ENCODE measurements at regions not wholly inside any gene's neighbourhood (a gene's known extent, or its start where the extent isn't known, plus 50 kb on each side); places are given as distances from the start of the nearest gene placed in this dataset.
A peak's percentile ranks its signal among the peaks of the same experiment; 100 is the strongest.

DNA sequence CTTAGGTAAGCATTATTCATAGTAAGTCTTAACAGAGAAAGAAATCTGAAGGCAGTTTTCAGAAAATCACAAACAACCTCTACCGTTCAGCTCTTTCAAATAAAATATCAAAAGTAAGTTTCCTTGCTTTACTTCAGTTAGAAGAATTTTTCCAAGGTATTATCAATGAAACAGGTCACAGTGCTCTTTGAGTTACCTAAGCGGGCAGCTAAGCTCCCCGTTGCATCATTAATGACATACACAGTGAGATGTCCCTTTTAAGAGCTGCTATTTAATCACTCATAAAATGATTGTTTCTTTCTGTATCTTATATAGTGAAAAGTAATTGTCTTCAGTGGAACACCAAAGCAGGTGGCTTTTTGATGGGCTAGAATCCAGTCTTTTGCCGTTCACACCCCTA lies 86.2 kb upstream of the PIK3R1 start:
- Histone ChIP-seq H3K4me3 (no peak overlapping the region), H3K4me1 (no peaks in the 10 kb centered on the region), H3K9me3 (no peaks in the 10 kb centered on the region), H3K36me3 (no peaks in the 10 kb centered on the region), H3K27me3 (no peaks in the 10 kb centered on the region), H3K9ac (ENCODE audit: low read depth in 2 of 2, low read length in 2 of 2) (no peak overlapping the region), H3K27ac (no peak overlapping the region)
- TF ChIP-seq, protein P1, sequence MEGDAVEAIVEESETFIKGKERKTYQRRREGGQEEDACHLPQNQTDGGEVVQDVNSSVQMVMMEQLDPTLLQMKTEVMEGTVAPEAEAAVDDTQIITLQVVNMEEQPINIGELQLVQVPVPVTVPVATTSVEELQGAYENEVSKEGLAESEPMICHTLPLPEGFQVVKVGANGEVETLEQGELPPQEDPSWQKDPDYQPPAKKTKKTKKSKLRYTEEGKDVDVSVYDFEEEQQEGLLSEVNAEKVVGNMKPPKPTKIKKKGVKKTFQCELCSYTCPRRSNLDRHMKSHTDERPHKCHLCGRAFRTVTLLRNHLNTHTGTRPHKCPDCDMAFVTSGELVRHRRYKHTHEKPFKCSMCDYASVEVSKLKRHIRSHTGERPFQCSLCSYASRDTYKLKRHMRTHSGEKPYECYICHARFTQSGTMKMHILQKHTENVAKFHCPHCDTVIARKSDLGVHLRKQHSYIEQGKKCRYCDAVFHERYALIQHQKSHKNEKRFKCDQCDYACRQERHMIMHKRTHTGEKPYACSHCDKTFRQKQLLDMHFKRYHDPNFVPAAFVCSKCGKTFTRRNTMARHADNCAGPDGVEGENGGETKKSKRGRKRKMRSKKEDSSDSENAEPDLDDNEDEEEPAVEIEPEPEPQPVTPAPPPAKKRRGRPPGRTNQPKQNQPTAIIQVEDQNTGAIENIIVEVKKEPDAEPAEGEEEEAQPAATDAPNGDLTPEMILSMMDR (IDR thresholded peaks at IDR 0.05): no peak
- DNase-seq: no peak
- intact Hi-C loops (cut with DNase I): no loop called here

DNA sequence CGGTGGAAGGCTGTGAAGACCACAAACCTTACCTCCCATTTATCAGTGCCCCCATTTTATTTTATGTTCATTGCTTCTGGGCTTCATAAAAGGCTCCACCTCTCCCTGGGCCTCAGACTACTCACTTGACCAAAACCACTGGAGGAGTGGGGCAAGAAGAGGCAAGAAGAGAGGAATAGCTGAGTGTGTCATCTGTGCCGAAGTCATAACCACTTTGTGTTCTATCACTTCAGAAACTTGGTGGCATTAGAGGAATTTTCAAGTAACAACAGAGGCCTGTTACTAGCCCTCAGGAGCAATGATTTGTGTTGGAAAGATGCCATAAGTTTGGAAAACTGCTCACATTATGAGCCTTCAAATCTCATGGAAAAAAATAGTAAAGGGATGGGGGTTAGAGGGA lies 88.7 kb upstream of the PIK3R1 start:
- no peaks in the 10 kb centered on the region for H3K36me3 ChIP-seq
- H3K27ac ChIP-seq: no peak overlapping the region
- no peak for DNase-seq
- TF ChIP-seq, protein P1 (IDR thresholded peaks at IDR 0.05): no peak
- H3K9me3 ChIP-seq: no peaks in the 10 kb centered on the region
- no peaks in the 10 kb centered on the region for H3K27me3 ChIP-seq
- H3K4me1 ChIP-seq: no peaks in the 10 kb centered on the region
- no peak overlapping the region for H3K4me3 ChIP-seq
- intact Hi-C loops (cut with DNase I): no loop called here
- H3K9ac ChIP-seq (ENCODE audit: low read depth in 2 of 2, low read length in 2 of 2): no peak overlapping the region

DNA sequence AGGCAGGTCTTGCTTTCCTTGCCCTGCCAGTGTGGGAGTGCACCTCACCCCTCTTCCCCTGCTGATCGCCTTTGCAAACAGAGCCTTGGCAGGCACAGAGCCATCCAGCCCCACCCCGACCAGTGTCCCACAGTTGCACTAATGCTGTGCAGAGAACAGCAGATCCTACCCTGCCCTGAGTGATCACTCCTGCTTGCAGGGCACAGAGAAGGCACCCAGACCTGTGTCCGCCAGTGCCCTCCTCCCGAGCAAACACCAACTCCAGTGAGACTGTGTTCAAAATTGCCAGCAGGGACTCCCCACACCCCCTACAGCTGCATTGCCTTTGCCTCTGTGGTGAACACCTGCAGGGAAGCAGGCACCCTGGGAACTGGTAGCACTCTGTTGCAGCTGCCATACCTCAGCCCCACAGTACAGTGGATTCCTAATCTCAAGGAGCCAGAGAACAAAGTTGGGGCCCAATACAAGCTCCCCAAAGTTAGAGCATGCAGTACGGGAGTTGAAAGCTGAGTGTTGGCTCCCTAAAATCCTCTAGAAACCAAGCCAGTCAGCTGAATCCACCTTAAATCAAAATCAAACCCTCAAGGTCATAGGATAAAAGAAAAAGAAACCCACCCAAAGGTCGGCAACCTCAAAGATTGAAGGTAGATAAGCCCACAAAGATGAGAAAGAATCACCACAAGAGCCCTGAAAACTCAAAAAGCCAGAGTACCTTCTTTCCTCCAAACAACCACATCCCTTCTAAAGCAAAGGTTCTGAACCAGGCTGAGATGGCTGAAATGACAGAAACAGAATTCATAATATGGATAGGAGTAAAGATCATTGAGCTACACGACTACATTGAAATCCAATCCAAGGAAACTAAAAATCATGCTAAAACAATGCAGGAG lies 92.9 kb upstream of the PIK3R1 start:
- no peak overlapping the region for H3K27ac ChIP-seq
- intact Hi-C loops (cut with DNase I): no loop called here
- H3K4me1 ChIP-seq: no peaks in the 10 kb centered on the region
- H3K9ac ChIP-seq (ENCODE audit: low read depth in 2 of 2, low read length in 2 of 2): no peak overlapping the region
- no peaks in the 10 kb centered on the region for H3K36me3 ChIP-seq
- TF ChIP-seq, protein P1 (IDR thresholded peaks at IDR 0.05): no peak
- no peaks in the 10 kb centered on the region for H3K9me3 ChIP-seq
- no peak overlapping the region for H3K4me3 ChIP-seq
- peak; percentile 77 for DNase-seq
- H3K27me3 ChIP-seq: no peaks in the 10 kb centered on the region

DNA sequence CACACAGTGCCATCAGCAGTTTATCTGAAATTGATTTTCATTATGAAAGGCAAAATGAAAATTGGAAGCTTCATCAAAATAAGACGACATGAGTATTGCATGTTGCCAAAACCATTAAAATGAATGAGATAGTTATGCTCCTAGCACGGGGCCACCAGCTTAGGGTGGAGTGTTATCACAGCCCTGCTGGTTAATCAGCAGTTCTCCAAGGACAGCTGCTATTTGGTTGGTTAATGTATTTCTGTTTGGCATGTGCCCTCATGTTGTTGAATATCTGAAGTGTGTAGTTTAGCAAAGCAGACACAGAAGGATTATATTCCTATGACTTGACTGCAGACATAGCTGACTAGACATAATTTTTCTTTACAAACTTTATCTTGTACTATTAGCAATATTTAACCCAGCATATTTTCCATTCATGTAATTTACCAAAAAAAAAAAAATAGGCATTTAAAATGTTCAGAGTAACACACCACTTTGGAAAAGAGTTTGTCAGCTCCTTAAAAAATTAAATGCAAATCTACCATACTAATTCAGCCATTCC lies 98.6 kb upstream of the PIK3R1 start:
- H3K36me3 ChIP-seq: no peaks in the 10 kb centered on the region
- no peaks in the 10 kb centered on the region for H3K27me3 ChIP-seq
- no peaks in the 10 kb centered on the region for H3K9me3 ChIP-seq
- TF ChIP-seq, protein P1 (IDR thresholded peaks at IDR 0.05): no peak
- no peak overlapping the region for H3K27ac ChIP-seq
- no peak overlapping the region for H3K9ac ChIP-seq (ENCODE audit: low read depth in 2 of 2, low read length in 2 of 2)
- DNase-seq: no peak
- no peaks in the 10 kb centered on the region for H3K4me1 ChIP-seq
- H3K4me3 ChIP-seq: no peak overlapping the region
- intact Hi-C loops (cut with DNase I): no loop called here

DNA sequence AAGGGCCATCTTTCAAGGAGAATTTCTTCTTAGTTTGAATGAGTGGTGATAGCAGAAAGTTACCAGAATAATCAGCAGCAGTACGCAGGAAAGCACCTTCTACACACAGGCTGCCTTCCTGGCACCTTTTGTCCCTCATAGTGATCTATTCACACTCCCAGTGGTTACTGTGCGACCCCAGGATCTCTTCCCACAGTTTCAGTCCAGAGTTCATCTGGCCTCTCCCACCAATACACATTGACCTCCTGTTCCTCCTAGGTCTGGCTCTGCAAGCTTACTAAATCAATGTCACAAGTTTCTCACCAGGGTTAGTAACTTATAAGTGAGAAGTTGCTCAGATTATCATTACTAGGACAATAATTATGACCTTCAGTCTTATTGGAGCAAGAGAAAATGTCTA lies 99.1 kb upstream of the PIK3R1 start:
- intact Hi-C loops (cut with DNase I): no loop called here
- H3K9ac ChIP-seq (ENCODE audit: low read depth in 2 of 2, low read length in 2 of 2): no peak overlapping the region
- no peaks in the 10 kb centered on the region for H3K27me3 ChIP-seq
- DNase-seq: no peak
- no peaks in the 10 kb centered on the region for H3K36me3 ChIP-seq
- no peak overlapping the region for H3K27ac ChIP-seq
- H3K4me3 ChIP-seq: no peak overlapping the region
- no peaks in the 10 kb centered on the region for H3K9me3 ChIP-seq
- TF ChIP-seq, protein P1 (IDR thresholded peaks at IDR 0.05): no peak
- no peaks in the 10 kb centered on the region for H3K4me1 ChIP-seq
